ENCODE measurements at regions not wholly inside any gene's neighbourhood (a gene's known extent, or its start where the extent isn't known, plus 50 kb on each side); places are given as distances from the start of the nearest gene placed in this dataset.
"Not testable (repeated sequence)": the region's sequence is repeated elsewhere in the genome, so short reads cannot be mapped to it uniquely, and the experiment has no call there.

DNA sequence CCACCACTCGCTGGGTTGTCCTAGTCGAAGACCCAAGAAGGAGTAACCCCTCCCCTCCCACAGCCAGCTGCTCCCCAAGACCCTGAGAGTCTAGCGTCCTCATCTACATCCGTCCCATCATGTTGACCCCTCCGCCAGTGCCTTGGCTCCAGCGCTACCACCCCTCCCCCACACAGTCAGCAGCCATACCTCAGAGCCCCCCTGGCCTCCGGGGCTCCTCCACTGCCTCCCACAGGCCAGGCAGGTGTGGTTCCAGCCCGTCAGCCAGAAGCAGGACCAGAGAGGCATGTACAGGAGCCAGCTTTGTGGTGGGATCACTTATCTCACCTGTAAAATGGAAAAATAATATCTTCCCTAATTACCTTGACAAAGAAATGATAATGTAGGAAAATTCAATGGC is 51.5 kb upstream of the PHF21B start:
- no peak for DNase-seq

DNA sequence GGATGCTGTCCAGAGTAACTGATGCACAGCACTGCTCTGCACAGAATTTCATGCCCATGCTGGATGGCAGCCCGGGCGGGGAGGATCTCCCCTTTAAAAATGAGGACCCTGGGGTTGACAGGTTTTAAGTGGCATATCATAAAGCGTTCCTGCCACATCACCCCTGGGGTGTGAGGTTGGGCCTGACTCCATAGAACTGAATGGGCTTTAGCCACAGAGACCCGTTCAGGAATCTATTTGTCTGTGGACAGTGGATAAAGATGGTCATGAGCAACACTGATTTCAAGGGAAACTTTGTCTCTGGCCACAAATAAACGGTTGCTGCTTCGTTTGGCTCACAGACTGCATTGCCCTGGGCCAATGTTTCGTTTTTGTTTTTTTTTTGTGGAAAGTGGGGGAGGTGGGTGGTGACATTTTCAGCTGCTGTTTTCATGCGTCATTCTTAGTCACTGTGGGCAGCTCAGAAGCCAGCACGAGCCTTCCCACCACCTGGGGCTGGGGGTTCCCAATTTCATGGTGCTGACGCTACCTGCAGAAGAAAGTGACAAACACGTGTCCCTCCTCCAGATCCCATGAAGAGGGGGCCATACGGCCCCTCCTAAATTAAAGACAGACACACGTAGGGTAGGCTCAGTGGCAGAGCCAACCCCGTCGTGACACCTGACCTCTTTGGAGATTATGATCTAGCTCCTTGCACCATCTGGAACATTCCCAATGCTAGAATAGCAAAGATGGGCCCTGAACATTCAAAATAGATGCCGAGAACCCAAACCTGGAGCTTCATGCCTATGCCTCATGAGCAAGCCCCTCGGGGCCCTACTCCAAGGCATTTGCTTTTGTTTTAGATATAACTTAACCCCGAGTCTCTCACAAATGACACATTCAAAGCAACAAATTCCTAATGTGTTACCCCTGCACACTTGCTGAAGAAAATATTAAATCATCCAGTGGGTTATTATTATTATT is 54.8 kb upstream of the PHF21B start:
- no peak for DNase-seq

DNA sequence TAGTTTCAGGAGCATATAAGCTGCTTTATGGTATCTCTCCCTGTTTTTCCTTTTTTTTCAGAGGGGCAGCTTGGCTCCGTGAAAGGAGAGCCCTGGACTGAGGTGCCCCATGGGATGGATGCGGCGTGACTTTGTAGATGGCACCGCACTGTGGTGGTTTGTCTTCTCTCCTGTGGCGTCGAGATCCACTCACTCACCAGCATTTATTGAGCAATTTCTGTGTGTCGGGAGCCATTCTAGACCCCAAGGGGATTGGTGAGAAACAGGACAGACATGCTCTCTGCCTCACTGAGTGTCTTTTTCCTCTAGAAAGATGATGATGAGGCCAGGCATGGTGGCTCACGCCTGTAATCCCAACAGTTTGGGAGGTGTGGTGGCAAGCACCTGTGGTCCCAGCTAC is 55.9 kb upstream of the PHF21B start:
- no peak for DNase-seq

DNA sequence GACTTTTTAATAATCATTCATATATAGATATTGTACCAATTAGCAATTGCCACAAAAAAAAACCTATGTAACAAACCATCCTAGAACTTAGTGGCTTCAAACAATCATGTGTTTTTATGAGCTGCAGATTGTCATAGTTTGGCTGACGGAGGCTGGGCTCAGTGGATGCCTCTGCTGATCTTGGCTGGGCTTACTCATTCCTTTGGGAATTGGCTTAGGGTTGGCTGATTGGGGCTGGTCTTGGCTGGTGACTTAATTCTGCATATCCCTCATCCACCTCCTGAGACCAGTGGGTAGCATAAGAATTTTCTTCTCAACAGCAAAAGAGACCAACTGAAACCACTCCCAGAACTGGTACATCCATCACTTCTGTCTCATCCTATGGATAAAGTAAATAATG is 57.9 kb upstream of the PHF21B start:
- no peak for DNase-seq

DNA sequence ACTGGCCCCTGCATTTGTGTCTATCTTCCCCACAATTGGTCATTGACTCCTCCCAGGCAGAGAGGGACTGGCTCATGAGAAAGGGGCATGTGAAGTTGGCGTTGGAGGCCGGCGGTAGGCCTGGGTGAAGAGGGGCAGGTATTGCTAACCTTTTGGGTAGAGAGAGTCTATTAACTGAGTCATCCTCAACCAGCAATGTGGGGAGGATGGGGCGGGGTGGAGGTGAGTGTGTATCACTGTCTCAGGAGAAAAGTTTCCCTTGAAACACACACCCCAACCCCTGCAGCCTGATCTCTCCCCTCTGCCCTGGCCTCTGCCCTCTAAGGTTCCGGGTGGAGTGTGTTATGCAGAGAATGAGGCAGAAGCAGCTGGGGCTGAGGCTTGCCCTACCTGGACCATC is 60.1 kb upstream of the PHF21B start:
- no peak for DNase-seq

DNA sequence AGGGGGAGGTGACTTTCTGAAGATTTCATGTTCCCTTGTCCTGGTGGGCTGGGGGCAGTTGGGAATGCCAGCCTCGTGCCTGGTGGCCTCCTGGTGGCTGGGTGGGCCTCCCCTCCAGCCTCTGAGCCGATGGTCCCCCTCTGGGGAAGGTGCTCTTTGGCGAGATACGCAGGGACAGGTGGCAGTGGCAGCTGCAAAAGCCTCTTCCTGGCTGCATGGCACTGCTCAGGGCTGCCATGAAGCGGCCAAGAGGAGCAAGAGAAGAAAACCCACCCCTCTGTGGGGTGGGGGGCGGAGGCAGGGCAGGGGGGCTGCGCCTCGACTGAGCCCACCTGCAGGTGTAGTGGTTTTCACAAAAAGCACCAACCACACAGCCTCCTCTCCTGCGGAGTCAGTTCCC is 61.8 kb upstream of the PHF21B start:
- no peak for DNase-seq

DNA sequence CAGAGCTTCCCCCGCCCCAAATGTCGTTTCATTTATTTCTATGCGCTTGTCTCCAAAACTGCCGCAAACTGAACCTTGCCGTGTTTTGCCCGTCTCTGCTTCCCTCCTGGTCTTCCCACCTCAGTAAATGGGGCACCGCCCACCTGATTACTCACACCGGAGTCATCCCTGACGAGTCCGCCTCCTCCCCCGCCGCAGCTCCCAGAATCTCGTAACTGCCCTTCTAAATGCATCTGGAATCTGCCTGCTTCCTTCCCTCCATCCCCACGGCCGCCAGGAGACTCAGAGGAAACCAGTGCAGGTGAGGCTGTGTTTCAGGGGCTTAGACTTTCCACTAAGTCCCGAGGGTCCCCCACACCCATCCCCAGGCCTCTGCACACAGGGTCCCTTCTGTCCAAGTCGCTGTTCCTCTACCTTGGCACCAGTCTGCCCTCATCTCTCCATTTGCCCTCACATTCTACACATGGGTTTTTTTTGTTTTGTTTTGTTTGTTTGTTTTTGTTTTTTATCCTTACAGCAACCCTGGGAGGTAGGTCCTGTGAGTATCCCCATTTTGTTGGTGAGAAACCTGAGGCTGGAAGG is 62.6 kb upstream of the PHF21B start:
- no peak for DNase-seq

DNA sequence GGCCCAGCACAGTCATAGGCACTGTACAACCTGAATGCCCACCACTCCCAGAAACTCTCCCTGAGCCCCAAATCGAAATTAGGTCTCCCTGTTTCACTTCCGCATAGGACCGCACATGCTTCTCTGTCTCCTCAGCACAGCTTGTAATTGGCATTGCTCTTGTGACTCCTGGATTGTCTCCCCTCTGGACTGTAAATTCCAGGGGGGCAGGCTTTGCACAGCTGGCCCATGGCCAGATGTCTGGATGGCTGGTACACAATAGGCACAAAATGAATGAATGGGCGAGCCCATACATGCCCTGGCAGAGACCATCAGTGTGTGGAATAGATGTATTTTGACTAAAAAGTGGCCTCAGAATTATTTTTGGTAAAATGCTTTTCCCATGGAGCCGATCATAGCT is 63.3 kb upstream of the PHF21B start:
- DNase-seq = no peak

DNA sequence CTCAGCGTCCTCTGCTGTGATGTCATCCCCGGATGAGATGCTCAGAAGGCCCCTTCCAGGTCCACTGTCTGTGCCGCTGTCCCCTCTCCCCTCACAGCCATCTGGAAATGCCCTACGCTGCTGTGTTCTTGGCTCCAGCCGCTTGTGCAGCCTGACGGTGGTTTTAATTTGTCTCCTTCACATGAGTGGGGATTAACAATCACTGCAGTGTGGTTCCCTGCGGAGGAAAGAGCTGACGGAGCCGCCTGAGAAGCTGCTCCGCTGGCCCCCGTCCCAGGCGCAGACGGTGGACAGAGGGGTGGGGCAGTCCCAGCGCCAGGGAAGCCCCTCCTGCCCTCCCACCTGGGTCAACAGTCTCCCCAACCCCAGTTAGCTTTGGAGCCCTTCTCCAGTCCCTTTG is 67.5 kb upstream of the PHF21B start:
- DNase-seq = no peak

DNA sequence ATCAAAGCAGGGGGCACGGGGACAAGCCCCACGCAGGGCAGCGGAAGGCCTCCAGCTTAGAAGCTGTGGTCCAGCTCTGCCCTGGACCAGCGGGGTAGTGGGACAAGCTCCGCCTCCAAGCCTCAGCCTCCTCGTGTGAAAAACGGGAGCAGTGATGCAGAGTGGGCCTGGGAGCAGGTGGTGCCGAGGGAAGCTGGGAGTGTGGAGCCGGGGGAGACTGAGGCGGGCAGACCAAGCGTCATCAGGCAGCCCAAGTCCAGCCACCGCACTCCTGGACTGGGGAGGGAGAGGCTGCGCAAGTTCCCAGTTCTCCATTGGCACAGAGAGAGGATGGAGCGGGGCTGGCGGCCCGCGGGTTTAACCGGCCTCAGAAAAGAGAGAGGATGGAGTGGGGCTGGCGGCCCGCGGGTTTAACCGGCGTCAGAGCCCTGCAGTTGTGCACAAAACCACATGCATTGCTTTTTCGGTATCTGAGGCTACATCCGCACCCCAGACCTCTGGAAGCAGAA is 68.1 kb upstream of the PHF21B start:
- DNase-seq = no peak

DNA sequence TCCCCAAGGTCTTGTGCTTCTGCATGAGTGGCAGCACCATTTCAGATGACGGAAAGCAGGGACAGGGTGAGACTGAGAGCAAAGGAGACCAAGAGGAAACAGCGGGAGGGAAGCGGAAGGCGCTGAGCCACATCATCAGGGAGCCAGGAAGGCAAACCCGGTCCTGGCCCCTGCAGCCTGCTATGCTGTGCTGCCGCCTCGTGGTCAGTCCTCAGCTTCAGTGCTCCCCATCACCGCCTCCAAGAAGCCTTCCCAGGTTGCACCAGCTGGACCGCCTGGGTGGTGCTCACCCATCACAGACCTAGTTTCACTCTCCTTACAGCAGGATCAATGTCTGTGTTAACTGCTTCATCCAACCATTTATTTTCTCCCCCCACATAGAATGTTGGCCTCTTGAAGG is 73.0 kb upstream of the PHF21B start:
- DNase-seq = no peak

DNA sequence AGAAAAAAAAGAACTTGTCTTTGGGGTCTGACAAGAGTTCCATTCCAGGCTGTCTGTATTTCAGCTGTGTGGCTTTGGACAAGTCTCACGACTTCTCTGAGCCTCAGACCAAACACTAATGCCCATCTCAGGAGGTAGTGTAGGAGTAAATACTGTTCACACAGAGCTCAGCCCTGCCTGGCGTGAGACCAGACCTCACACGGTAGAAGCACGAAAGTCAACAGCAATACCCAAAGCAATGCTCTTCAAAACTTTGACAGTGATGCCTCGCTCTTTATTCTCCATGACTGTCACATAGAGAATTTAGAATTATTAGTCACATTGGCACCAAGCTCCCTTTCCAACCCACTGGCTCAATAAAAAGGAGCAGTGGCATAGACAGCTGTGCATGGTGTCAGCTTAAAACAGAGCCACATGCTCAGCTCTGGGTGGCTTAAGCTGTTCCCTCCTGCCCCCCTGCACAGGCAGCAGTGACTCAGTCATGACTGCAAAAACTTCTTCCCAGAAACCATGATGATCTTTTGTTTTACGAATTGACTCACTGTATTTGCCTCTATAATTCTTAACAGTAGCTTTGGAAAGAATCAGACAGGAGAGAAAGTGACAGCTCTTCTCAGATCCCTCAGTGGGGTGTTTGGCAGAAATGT is 74.0 kb upstream of the PHF21B start:
- no peak for DNase-seq

DNA sequence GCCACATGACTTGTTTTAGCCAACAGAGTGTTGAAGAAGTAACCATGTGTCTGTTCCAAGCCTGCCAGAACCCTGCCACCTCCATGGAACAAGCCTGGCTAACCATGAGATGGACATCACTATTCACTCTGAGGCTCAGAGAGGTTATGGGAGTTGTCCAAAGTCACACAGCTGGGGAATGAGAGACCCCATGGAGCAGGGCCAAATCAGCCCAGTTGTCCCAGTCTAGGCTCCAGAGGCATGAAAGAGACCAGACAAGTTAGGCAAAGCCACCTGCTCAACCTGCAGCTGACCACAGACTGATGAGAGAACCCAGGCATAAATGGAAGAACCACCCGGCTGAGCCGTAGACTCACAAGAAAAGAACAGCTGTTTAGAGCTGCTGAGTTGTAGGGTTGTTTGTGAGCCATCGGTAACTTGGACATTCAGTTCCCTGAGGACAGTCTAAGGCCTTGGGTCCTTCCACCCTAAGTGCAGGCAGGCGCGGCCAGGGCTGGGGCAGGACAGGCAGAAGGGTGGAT is 74.7 kb upstream of the PHF21B start:
- DNase-seq = no peak

DNA sequence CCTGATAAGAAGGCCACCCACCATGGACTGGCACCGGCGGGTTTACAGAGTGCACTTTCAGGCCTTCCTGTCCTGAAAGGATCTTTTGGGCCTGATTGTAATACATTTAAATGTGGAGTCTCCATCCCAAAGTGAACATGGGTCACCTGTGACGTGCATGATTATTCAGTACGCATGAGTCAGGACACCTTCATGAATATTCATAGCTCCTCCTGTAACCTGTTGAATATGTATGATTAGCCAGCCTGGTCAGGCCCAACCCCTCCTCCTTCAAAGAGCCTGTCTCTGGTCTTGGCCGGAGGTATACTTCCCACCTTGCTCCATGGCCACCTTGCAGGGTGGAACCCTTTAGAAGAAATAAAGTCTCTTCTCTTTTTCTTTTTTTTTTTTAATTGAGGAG is 75.9 kb upstream of the NUP50 start:
- DNase-seq = no peak

DNA sequence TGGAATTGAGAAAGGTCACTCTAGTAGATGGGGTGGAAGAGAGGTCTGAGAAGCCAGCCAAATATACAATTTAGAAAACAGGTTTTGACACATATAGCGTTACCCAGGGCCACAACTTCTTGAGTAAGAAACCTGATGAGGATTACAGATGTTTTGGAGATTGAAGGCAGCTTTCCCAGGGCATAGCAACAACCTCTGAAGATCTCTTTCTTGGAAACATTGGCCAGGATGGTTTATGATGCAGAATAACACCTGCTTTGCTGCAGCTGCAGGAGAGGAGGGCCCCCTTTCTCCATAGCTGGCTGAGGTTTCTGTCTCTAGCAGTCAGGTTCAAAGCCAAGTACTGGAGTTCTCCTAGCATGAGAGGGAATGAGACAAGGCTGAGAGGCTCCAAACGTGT is 75.1 kb upstream of the NUP50 start:
- DNase-seq = no peak

DNA sequence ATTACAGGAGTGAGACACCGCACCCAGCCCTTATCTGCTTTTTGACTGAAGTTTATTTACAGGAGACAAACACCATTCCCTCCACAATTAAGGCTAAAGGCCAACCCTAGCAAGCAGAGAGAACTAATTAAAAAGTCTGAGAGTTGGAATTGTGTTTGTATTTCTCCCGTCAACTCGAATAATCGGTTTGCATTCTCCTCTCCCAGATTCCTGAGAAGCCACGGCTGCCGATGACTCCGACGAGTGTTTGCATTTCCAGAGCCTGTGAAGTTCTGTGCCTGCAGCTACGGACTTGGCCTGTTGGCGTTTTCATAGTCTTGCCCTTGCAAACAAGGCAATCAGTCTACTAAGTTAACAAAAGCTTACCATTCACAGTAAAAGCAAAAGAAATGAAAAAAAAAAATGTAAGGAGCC is 73.2 kb upstream of the NUP50 start:
- no peak for DNase-seq

DNA sequence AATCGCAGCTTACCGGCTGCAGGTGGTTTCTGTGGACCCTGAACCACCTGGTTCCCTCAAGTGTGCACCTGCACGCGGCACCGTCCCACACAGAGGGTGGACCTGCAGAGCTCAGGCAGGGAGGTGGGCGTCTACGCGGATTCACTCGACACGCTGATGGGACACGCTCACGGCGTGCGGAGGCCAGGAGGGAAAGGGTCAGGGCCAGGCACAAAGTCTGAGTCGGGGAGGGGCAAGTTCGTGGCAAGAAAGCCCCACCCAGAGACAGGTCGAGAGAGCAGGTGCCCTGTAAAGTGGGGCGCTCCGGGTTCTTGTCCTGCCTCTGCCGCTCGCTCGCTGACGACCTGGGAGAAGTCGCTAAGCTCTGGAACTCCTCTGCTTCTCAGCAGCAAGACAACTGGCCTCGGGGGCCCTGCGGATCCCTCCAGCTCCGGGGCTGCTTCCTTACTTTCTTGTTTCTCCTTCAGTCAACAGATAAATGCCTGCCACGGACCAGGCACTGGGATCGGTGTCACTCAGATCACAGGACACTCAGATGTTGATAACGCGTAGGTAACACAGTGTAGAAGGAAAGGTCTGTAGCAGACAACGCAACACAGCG is 72.4 kb upstream of the NUP50 start:
- no peak for DNase-seq

DNA sequence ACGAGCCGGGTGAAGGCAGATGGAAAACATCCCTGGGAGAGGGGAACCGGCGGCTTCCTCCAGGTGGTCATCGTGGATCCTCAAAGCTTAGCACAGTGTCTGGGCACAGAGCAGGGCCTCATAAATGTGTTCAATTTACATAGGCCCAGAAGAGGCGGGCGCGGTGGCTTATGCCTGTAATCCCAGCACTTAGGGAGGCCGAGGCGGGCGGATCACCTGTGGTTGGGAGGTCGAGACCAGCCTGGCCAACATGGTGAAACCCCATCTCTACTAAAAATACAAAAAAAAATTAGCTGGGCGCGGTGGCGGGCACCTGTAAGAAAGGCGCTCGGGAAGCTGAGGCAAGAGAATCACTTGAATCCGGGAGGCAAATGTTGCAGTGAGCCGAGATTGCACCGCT is 71.8 kb upstream of the NUP50 start:
- not testable (repeated sequence) for DNase-seq

DNA sequence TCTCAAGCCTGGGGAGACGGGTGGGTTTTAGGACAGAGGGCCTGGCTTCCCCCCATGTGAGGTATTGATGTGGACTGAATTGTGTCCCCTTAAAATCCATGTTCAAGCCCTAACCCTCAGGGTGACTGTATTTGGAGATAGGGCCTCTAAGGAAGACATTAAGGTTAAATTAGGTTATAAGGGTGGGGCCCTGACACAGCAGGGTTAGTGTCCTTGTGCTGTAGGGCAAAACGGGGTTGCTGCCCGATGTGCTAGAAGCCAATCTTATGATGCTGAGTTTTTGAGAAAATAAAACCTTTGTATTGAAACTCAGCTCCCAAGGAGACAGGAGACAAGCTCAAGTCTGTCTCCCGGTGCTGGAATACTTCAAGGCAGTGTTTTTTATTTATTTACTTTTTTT is 71.1 kb upstream of the NUP50 start:
- DNase-seq = no peak

DNA sequence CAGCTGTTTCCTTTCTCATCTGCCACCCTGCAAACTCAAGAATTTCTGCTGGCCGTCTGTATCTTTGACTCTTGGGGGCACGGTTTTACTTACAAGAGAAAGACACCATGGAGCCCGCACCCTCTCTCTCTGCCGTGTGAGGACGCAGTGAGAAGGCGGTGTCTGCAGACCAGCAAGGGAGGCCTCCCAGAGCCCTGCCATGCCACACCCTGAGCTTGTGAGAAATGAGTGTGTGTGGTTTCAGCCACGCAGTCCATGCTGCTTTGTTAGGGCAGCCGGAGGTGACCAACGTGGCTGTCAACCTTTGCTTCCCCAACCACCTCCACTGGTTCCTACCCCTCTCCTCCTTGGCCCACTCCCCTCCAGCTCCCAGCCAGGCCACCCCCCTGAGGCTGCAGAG is 70.1 kb upstream of the NUP50 start:
- DNase-seq = no peak

DNA sequence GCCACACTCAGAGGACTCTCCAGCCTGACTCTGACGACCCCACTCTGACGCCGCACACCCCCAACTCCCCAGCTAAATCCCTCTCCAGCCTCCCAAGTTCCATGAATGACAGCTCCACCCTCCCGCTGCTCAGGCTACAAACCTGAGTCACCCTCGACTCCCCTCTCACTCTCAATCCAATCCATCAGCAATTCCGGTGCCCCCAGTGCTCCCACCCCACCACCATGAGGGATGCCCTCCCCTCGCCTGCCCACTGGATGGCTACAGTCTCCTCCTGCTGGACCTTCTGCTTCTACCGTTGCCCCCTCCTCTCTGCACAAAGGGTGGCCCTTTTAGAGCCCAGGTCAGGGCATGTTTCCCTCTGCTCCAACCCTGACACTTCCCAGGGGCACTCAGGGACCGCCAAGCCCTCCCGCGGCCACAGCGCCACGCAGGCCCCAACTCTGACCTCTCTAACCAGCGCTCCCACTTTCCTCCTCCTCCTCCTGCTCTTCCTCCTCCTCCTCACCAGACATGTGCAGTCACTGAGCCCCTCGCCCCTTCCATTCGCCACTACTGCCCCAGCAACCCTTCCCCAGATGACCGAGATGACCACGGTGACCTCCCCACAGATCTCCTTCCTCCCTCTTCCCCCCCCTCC is 69.5 kb upstream of the NUP50 start:
- DNase-seq = no peak

DNA sequence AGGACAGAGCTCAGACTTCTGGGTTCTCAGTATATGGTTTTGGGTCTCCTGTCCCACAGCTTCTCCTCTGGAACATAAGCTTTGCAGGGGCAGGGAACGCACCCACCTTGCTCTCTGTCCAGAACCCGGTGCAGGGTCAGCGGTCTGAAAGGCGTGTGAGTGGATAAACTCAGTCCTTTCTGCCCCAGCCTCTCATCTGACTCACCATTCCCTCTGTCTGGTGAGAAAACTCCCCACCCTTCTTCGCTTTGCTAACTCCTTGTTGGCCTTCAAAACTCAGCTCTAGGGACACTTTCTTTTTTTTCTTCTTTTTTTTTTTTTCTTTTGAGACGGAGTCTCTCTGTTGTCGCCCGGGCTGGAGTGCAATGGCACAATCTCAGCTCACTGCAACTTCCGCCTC is 68.9 kb upstream of the NUP50 start:
- no peak for DNase-seq

Data from bone marrow (tissue), 2 donors.